Stomach (tissue), 4 donors: ENCODE measurements at regions not wholly inside any gene's neighbourhood (a gene's known extent, or its start where the extent isn't known, plus 50 kb on each side); places are given as distances from the start of the nearest gene placed in this dataset.

ENCODE experiments used
- EP300 ChIP-seq: sonication (generic); formaldehyde crosslinking; IDR thresholded peaks from one replicate; pipeline ENCODE4 v1.6.1; 2017; ENCODE audit warnings: antibody characterized with exemption
- POLR2A ChIP-seq, 4 donors: fragments of 450-650 bp; IDR thresholded peaks; one replicate each; pipeline ENCODE4 v1.6.1; 2016; ENCODE audit warnings: antibody characterized with exemption in 4 of 4, control low read depth in 2 of 4, mild to moderate bottlenecking in 1 of 4, moderate library complexity in 1 of 4
- TF ChIP-seq, protein P1 (sequence below), 7 experiments: fragments of 450-650 bp in 4 of 7; fragments of 200-600 bp in 3 of 7; sonication (generic) in 3 of 7; IDR thresholded peaks; one replicate each; pipeline ENCODE4 v1.5.1; 2016 to 2019; ENCODE audit warnings: antibody characterized with exemption in 7 of 7, control low read depth in 2 of 7, mild to moderate bottlenecking in 1 of 7

DNA sequence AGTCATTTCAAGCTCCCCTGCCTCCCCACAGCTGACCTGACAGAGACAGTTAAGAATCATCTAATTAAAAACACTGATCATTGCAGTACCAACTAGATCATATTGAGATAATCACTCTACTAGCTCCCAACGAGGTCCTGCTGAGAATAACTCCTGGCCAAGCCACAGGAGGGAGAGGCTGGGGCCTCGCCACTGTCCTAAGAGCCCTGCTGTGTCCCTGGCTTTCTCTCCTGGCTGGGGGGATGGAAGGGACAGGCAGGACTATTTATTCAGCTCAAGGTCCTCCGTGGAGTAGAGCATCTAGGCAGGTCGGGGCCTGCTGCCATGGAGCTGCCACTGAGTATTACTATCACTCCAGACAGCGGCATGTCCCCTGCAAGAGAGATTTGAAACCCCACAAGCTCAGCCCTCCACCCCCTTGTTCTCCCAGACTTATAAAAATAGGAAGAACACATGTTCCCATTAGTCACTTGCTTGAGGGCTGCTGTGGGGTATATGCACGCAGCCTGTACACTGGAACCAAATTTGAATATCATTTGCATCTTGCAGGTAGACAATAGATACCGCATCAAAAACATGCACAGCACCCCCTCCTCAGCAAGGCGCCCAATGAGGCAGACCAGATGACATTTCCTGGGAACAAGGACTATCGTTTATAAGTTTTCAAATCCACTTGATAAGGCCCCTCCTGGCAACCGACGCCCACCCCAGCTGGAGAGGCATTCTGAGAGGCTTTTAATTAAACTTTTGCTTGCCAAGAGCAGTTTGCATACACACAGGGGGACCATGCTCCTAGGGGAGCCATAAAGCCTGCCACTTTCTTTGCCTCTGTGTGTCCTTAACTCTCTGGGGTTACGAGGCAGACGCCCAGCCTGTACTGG lies 385.2 kb upstream of the ZFHX3 start:
- TF ChIP-seq, protein P1, sequence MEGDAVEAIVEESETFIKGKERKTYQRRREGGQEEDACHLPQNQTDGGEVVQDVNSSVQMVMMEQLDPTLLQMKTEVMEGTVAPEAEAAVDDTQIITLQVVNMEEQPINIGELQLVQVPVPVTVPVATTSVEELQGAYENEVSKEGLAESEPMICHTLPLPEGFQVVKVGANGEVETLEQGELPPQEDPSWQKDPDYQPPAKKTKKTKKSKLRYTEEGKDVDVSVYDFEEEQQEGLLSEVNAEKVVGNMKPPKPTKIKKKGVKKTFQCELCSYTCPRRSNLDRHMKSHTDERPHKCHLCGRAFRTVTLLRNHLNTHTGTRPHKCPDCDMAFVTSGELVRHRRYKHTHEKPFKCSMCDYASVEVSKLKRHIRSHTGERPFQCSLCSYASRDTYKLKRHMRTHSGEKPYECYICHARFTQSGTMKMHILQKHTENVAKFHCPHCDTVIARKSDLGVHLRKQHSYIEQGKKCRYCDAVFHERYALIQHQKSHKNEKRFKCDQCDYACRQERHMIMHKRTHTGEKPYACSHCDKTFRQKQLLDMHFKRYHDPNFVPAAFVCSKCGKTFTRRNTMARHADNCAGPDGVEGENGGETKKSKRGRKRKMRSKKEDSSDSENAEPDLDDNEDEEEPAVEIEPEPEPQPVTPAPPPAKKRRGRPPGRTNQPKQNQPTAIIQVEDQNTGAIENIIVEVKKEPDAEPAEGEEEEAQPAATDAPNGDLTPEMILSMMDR (IDR thresholded peaks at IDR 0.05), result no peak
- TF ChIP-seq POLR2A (IDR thresholded peaks at IDR 0.05), result no peak
- TF ChIP-seq EP300, result no peak
